ENCODE measurements at regions not wholly inside any gene's neighbourhood (a gene's known extent, or its start where the extent isn't known, plus 50 kb on each side); places are given as distances from the start of the nearest gene placed in this dataset.

DNA sequence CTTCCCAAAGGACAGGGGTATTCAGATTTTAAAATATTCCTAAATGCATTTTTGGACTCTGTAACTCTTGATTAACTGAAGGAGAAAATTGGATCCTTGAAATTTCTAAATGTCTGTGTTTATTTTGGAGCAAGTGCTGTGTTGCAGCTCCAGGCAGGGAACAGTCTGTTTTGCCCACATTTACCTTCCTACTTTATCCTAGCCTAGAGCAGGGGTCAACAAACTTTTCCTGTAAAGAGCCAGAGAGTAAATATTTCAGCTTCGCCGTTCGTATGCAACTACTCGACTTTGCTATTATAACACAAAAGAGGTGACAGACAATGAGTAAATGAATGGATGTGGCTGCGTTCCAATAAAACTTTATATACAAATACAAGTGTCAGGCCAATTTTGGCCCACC lies 402.2 kb downstream of the GPATCH2 start:
- Histone ChIP-seq H2AFZ (ENCODE audit: control insufficient read depth, low read depth, low read length) (no peak overlapping the region), H4K20me1 (ENCODE audit: control insufficient read depth, insufficient read depth) (no peaks in the 10 kb centered on the region), H3K9ac (ENCODE audit: control insufficient read depth, insufficient read depth, low read length) (no peak overlapping the region), H3K4me2 (ENCODE audit: control insufficient read depth, insufficient read depth) (no peak overlapping the region), H3K9me3 (replicated peaks; ENCODE audit: control insufficient read depth, insufficient read depth, low read length) (no peaks in the 10 kb centered on the region), H3K36me3 (ENCODE audit: control insufficient read depth in 2 of 2, insufficient read depth in 2 of 2, low read length in 1 of 2) (no peaks in the 10 kb centered on the region), H3K4me1 (ENCODE audit: control insufficient read depth, insufficient read depth, low read length) (no peaks in the 10 kb centered on the region), H3K79me2 (ENCODE audit: control insufficient read depth, insufficient read depth, low read length) (no peaks in the 10 kb centered on the region), H3K27me3 (replicated peaks in 1 of 2; ENCODE audit: control insufficient read depth in 2 of 2, insufficient read depth in 2 of 2, low read length in 1 of 2) (no peaks in the 10 kb centered on the region; a peak in 1 of 4 replicates), H3K27ac (ENCODE audit: control insufficient read depth, insufficient read depth) (no peak overlapping the region), H3K4me3 (no peak overlapping the region)
- in situ Hi-C loops (cut with MboI) (no loop called here), intact Hi-C loops (cut with micrococcal nuclease; ENCODE audit: unreplicated experiment) (no loop called here)
- ATAC-seq, result no peak
- ChIA-PET CTCF (no interaction called here), SMC1A (ENCODE audit: uncharacterized antibody, unreplicated experiment) (no interaction called here), POLR2A (no interaction called here), RAD21 (ENCODE audit: unreplicated experiment) (no interaction called here)
- BruUV-seq (replicated peaks), result no TSS peak
- no peak for TF ChIP-seq PBX3 (IDR thresholded peaks at IDR 0.05; ENCODE audit: insufficient replicate concordance, low read depth, low read length)
- no peak for TF ChIP-seq NR2F1 (conservative IDR thresholded peaks at IDR 0.05)
- no peak for TF ChIP-seq TCF12 (IDR thresholded peaks at IDR 0.05; ENCODE audit: low read depth, low read length)
- TF ChIP-seq ZBED1 (IDR thresholded peaks at IDR 0.05; ENCODE audit: borderline replicate concordance), result no peak
- TF ChIP-seq SUZ12 (IDR thresholded peaks at IDR 0.05; ENCODE audit: unreplicated experiment), result no peak
- TF ChIP-seq ZBTB4 (CRISPR knock-in tag; IDR thresholded peaks at IDR 0.05), result no peak
- no peak for TF ChIP-seq GABPA (IDR thresholded peaks at IDR 0.05; ENCODE audit: low read depth)
- TF ChIP-seq POU2F2 (IDR thresholded peaks at IDR 0.05; ENCODE audit: borderline replicate concordance, low read depth, low read length), result no peak
- no peak for TF ChIP-seq SMAD5 (IDR thresholded peaks at IDR 0.05; ENCODE audit: low read depth)
- TF ChIP-seq RAD51 (IDR thresholded peaks at IDR 0.05), result no peak
- no peak for FAIRE-seq
- no peak for DNase-seq (ENCODE audit: low read depth, low spot score)
- WGBS (ENCODE audit: insufficient coverage, insufficient replicate concordance, low lambda C conversion rate, missing lambda C conversion rate), result 26% methylated on average over 5 of the region's 5 CpGs

Data from GM12878 (cell line).